Peyer's patch (tissue), 4 donors: ENCODE measurements at regions not wholly inside any gene's neighbourhood (a gene's known extent, or its start where the extent isn't known, plus 50 kb on each side); places are given as distances from the start of the nearest gene placed in this dataset.

Source experiments
- DNase-seq, 3 donors: peaks; one replicate each; pipeline ENCODE4 v3.0.0-alpha.2; 2017 to 2019
- H3K27ac ChIP-seq, 4 donors: fragments of 200-600 bp; sonication (generic); one replicate each; pipeline ENCODE4 v1.5.1; 2016 to 2019
- H3K27me3 ChIP-seq, 2 donors: fragments of 200-600 bp; sonication (generic); one replicate each; pipeline ENCODE4 v1.5.1; 2019
- H3K36me3 ChIP-seq, 3 donors: fragments of 200-600 bp; sonication (generic); one replicate each; pipeline ENCODE4 v1.5.1; 2016 to 2019
- H3K4me1 ChIP-seq, 4 donors: fragments of 200-600 bp; sonication (generic); one replicate each; pipeline ENCODE4 v1.5.1; 2016 to 2019
- H3K4me3 ChIP-seq, 4 donors: fragments of 200-600 bp; sonication (generic); 1 replicate in 3 of 4; 2 replicates in 1 of 4; pipeline ENCODE4 v1.5.1; 2016 to 2019; ENCODE audit warnings: mild to moderate bottlenecking in 1 of 4
- H3K9me3 ChIP-seq, 4 donors: fragments of 200-600 bp; sonication (generic); one replicate each; pipeline ENCODE4 v1.5.1; 2016 to 2019; ENCODE audit warnings: mild to moderate bottlenecking in 1 of 4
- POLR2A ChIP-seq, 2 donors: fragments of 450-650 bp; IDR thresholded peaks; one replicate each; pipeline ENCODE4 v1.5.1; 2017; ENCODE audit warnings: antibody characterized with exemption in 2 of 2, mild to moderate bottlenecking in 2 of 2, moderate library complexity in 2 of 2
- TF ChIP-seq, protein P1 (sequence below), 6 experiments: fragments of 450-650 bp in 4 of 6; fragments of 200-600 bp in 2 of 6; sonication (generic) in 1 of 6; IDR thresholded peaks; one replicate each; pipeline ENCODE4 v1.5.1; 2017 to 2019; ENCODE audit warnings: antibody characterized with exemption in 6 of 6, mild to moderate bottlenecking in 3 of 6, moderate library complexity in 1 of 6

- H3K4me3 ChIP-seq = no peak overlapping the region
- no peaks in the 10 kb centered on the region for H3K4me1 ChIP-seq
- no peaks in the 10 kb centered on the region for H3K27me3 ChIP-seq
- peak overlapping the region in 1 of 4 donors; percentile 5 for H3K27ac ChIP-seq
- no peaks in the 10 kb centered on the region for H3K9me3 ChIP-seq
- TF ChIP-seq POLR2A (IDR thresholded peaks at IDR 0.05) = no peak
- TF ChIP-seq, protein P1, sequence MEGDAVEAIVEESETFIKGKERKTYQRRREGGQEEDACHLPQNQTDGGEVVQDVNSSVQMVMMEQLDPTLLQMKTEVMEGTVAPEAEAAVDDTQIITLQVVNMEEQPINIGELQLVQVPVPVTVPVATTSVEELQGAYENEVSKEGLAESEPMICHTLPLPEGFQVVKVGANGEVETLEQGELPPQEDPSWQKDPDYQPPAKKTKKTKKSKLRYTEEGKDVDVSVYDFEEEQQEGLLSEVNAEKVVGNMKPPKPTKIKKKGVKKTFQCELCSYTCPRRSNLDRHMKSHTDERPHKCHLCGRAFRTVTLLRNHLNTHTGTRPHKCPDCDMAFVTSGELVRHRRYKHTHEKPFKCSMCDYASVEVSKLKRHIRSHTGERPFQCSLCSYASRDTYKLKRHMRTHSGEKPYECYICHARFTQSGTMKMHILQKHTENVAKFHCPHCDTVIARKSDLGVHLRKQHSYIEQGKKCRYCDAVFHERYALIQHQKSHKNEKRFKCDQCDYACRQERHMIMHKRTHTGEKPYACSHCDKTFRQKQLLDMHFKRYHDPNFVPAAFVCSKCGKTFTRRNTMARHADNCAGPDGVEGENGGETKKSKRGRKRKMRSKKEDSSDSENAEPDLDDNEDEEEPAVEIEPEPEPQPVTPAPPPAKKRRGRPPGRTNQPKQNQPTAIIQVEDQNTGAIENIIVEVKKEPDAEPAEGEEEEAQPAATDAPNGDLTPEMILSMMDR (IDR thresholded peaks at IDR 0.05) = no peak
- no peaks in the 10 kb centered on the region for H3K36me3 ChIP-seq
- DNase-seq = no peak
Measured at GRCh38 chr2:226515344-226516055, 284.1 kb downstream of the IRS1 start.

GRCh38 chr2:226514895-226515294 is 284.7 kb downstream of the IRS1 start:
- TF ChIP-seq, protein P1 (IDR thresholded peaks at IDR 0.05) = no peak
- no peak for TF ChIP-seq POLR2A (IDR thresholded peaks at IDR 0.05)
- no peaks in the 10 kb centered on the region for H3K36me3 ChIP-seq
- DNase-seq = no peak
- H3K27me3 ChIP-seq = no peaks in the 10 kb centered on the region
- no peak overlapping the region for H3K4me3 ChIP-seq
- no peaks in the 10 kb centered on the region for H3K9me3 ChIP-seq
- no peaks in the 10 kb centered on the region for H3K4me1 ChIP-seq
- no peak overlapping the region for H3K27ac ChIP-seq

- H3K4me1 ChIP-seq = no peaks in the 10 kb centered on the region
- TF ChIP-seq, protein P1 (IDR thresholded peaks at IDR 0.05) = no peak
- TF ChIP-seq POLR2A (IDR thresholded peaks at IDR 0.05) = no peak
- H3K27me3 ChIP-seq = no peaks in the 10 kb centered on the region
- no peak overlapping the region for H3K4me3 ChIP-seq
- H3K27ac ChIP-seq = no peak overlapping the region
- no peaks in the 10 kb centered on the region for H3K36me3 ChIP-seq
- no peaks in the 10 kb centered on the region for H3K9me3 ChIP-seq
- DNase-seq = no peak
Measured at GRCh38 chr2:226511311-226511710, 288.3 kb downstream of the IRS1 start.

DNA sequence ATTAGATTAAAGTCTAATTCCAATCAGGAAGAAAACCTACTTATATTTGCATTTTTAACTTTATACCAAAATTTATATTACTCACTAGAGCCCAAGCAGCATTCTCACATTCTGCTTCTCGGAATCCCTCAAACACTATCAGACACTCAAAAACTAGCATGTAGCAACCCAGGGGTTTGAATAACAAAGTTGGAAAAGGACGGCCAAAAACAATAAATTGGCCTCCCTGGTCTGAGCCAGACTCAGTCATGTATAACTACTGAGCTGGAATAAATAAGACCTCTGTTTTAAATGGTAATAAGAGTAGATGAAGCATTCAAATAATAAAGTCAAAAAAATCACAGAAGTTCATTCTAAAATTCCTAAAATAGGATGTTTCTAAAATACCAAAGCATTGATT is 290.9 kb downstream of the IRS1 start:
- Histone ChIP-seq H3K4me1 (no peaks in the 10 kb centered on the region), H3K27ac (no peak overlapping the region), H3K4me3 (no peak overlapping the region), H3K9me3 (no peaks in the 10 kb centered on the region), H3K36me3 (no peaks in the 10 kb centered on the region), H3K27me3 (no peaks in the 10 kb centered on the region)
- no peak for TF ChIP-seq POLR2A (IDR thresholded peaks at IDR 0.05)
- TF ChIP-seq, protein P1 (IDR thresholded peaks at IDR 0.05) = no peak
- no peak for DNase-seq

DNA sequence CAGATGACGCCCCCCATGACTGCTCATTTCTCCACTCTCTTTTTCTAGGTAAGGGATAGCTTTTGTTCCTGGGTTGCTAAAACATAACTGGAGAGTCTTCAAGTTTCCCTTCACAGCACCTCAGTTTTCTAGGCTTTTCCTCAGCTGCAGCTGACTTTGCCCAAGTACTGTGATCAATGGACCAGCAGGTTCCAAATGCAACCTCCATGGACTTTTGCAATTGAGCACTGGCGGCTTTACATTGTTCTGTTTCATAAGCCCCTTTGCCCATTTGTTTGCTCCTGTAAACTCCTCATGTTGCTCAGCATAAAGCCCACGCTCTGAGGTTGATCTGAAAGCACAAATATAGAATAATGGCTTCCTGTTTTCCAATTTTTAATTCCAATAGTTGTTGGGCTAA is 291.6 kb downstream of the IRS1 start:
- DNase-seq = no peak
- TF ChIP-seq, protein P1 (IDR thresholded peaks at IDR 0.05) = no peak
- TF ChIP-seq POLR2A (IDR thresholded peaks at IDR 0.05) = no peak
- Histone ChIP-seq H3K36me3 (no peaks in the 10 kb centered on the region), H3K4me3 (no peak overlapping the region), H3K4me1 (no peaks in the 10 kb centered on the region), H3K27ac (no peak overlapping the region), H3K27me3 (no peaks in the 10 kb centered on the region), H3K9me3 (no peaks in the 10 kb centered on the region)
